Endothelial cell of umbilical vein (primary cell): ENCODE measurements at regions not wholly inside any gene's neighbourhood (a gene's known extent, or its start where the extent isn't known, plus 50 kb on each side); places are given as distances from the start of the nearest gene placed in this dataset.

Experiments
- BruUV-seq: library from RNA; stranded (reverse); fragments of 400-500 nt; replicated peaks from 2 replicates; lab custom pipeline; 2021; lab: Mats Ljungman, UMichigan
- CTCF ChIA-PET: fragments of 300-600, 350-600 bp; sonication (Branson Sonifier 250); formaldehyde crosslinking; loops from one replicate; lab custom pipeline; 2021; ENCODE audit warnings: antibody characterized with exemption, inconsistent platforms; lab: Charles Lee
- POLR2A ChIA-PET: fragments of 300-600, 350-600 bp; sonication (Branson Sonifier 250); formaldehyde crosslinking; loops from one replicate; lab custom pipeline; 2021; ENCODE audit warnings: antibody characterized with exemption, inconsistent platforms; lab: Charles Lee
- DNase-seq: peaks from one replicate; pipeline ENCODE4 v3.0.0-alpha.2; 2011; ENCODE audit warnings: low read depth, low spot score
- FAIRE-seq: peaks from 2 replicates; lab custom pipeline; 2011; peaks lifted over from hg19 to GRCh38; lab: Jason Lieb, UNC
- H2AFZ ChIP-seq: 2 replicates; pipeline ENCODE4 v1.6.0; 2012; ENCODE audit warnings: low read depth, low read length, control low read depth, inconsistent platforms
- H3K27ac ChIP-seq: 2 replicates; pipeline ENCODE4 v1.5.1; 2011; ENCODE audit warnings: low read depth, mild to moderate bottlenecking, control low read depth, low read length, moderate library complexity; ENCODE audit not compliant: insufficient read depth
- H3K27me3 ChIP-seq, 2 experiments: 2 replicates each; pipeline versions ENCODE4 v1.6.0 to v1.6.1; 2011; ENCODE audit warnings: low read length in 2 of 2, mixed read lengths in 1 of 2; ENCODE audit not compliant: control insufficient read depth in 2 of 2, insufficient read depth in 2 of 2
- H3K36me3 ChIP-seq, 2 experiments: 2 replicates in 1 of 2; 3 replicates in 1 of 2; pipeline ENCODE4 v1.5.1; 2011; ENCODE audit warnings: low read length in 2 of 2, mild to moderate bottlenecking in 1 of 2, moderate library complexity in 1 of 2; ENCODE audit not compliant: control insufficient read depth in 2 of 2, insufficient read depth in 2 of 2; ENCODE audit errors: extremely low read depth in 1 of 2
- H3K4me1 ChIP-seq: 3 replicates; pipeline ENCODE4 v1.5.1; 2011; ENCODE audit warnings: mild to moderate bottlenecking, low read length; ENCODE audit not compliant: control insufficient read depth, insufficient read depth; ENCODE audit errors: extremely low read depth
- H3K4me2 ChIP-seq: 2 replicates; pipeline ENCODE4 v1.6.1; 2011; ENCODE audit warnings: low read length, control low read depth, mixed read lengths; ENCODE audit not compliant: insufficient read depth
- H3K4me3 ChIP-seq, 3 experiments: fragments of 200-600 bp in 1 of 3; sonication (generic), shearing (Covaris generic) in 1 of 3; replicated peaks in 1 of 3; 2 replicates each; pipeline ENCODE4 v1.5.1; 2011 to 2016; ENCODE audit warnings: control low read depth in 3 of 3, low read length in 3 of 3, mild to moderate bottlenecking in 2 of 3, inconsistent platforms in 1 of 3, low read depth in 1 of 3, moderate library complexity in 1 of 3; ENCODE audit not compliant: insufficient read depth in 1 of 3
- H3K79me2 ChIP-seq: 2 replicates; pipeline ENCODE4 v1.6.0; 2012; ENCODE audit warnings: low read length, inconsistent platforms; ENCODE audit not compliant: control insufficient read depth, insufficient read depth
- H3K9ac ChIP-seq: replicated peaks from 2 replicates; pipeline ENCODE3; 2011; ENCODE audit warnings: low read length, control low read depth; ENCODE audit not compliant: insufficient read depth; ENCODE audit errors: extremely low read depth
- H3K9me1 ChIP-seq: replicated peaks from 3 replicates; pipeline ENCODE4 v1.6.0; 2011; ENCODE audit warnings: mild to moderate bottlenecking, low read length; ENCODE audit not compliant: control insufficient read depth, insufficient read depth; ENCODE audit errors: extremely low read depth
- H3K9me3 ChIP-seq: replicated peaks from 2 replicates; pipeline ENCODE4 v1.5.1; 2012; ENCODE audit warnings: low read length, inconsistent platforms; ENCODE audit not compliant: control insufficient read depth, insufficient read depth
- H4K20me1 ChIP-seq: replicated peaks from 2 replicates; pipeline ENCODE3; 2011; ENCODE audit warnings: mild to moderate bottlenecking, low read length; ENCODE audit not compliant: control insufficient read depth, insufficient read depth; ENCODE audit errors: extremely low read depth
- CTCF ChIP-seq, 2 donors: IDR thresholded peaks; 1 replicate in 1 of 2; 2 replicates in 1 of 2; pipeline ENCODE4 v1.5.1; 2011; ENCODE audit warnings: low read length in 2 of 2, mild to moderate bottlenecking in 2 of 2, moderate library complexity in 2 of 2, control low read depth in 1 of 2, inconsistent platforms in 1 of 2, low read depth in 1 of 2; ENCODE audit not compliant: insufficient read depth in 1 of 2; ENCODE audit errors: extremely low read depth in 1 of 2
- EZH2 ChIP-seq: IDR thresholded peaks from 2 replicates; pipeline ENCODE4 v1.6.1; 2012; ENCODE audit warnings: borderline replicate concordance, low read depth, mild to moderate bottlenecking, moderate library complexity, low read length, inconsistent platforms; ENCODE audit not compliant: severe bottlenecking
- FOS ChIP-seq: IDR thresholded peaks from 2 replicates; pipeline ENCODE4 v1.6.1; 2011; ENCODE audit warnings: mild to moderate bottlenecking, low read length, moderate library complexity, borderline replicate concordance; ENCODE audit not compliant: insufficient read depth
- GATA2 ChIP-seq: IDR thresholded peaks from 2 replicates; pipeline ENCODE4 v1.7.0; 2011; ENCODE audit warnings: low read depth, mild to moderate bottlenecking, moderate library complexity, mixed read lengths, low read length; ENCODE audit not compliant: insufficient read length, insufficient read depth
- JUN ChIP-seq: IDR thresholded peaks from 2 replicates; pipeline ENCODE4 v1.6.1; 2011; ENCODE audit warnings: borderline replicate concordance, low read depth; ENCODE audit not compliant: insufficient read length, insufficient read depth
- MAX ChIP-seq: IDR thresholded peaks from 2 replicates; pipeline ENCODE4 v1.6.1; 2011; ENCODE audit not compliant: insufficient read depth, insufficient read length
- MYC ChIP-seq: IDR thresholded peaks from one replicate; pipeline ENCODE4 v1.6.1; 2011; ENCODE audit warnings: mild to moderate bottlenecking, low read depth, low read length
- POLR2A ChIP-seq: IDR thresholded peaks from 2 replicates; pipeline ENCODE4 v1.6.1; 2012; ENCODE audit warnings: low read depth, mild to moderate bottlenecking, control low read depth, low read length
- POLR2AphosphoS5 ChIP-seq: IDR thresholded peaks from 2 replicates; pipeline ENCODE4 v1.6.1; 2012; ENCODE audit warnings: low read depth, mild to moderate bottlenecking, control low read depth, low read length, moderate library complexity; ENCODE audit not compliant: insufficient read depth
- dilution Hi-C: fragments of 300-500 bp; cut with MboI; formaldehyde crosslinking; loops from one replicate; pipeline ENCODE4 v1.15.0; 2019; ENCODE audit warnings: low sequenced_read_pairs; ENCODE audit not compliant: extremely low pct_ligation_motif_present
- intact Hi-C: fragments of 100-400 bp; cut with micrococcal nuclease; formaldehyde crosslinking; loops from one replicate; pipeline ENCODE4 v1.10.0; 2022

- Histone ChIP-seq H3K27ac (no peak overlapping the region), H2AFZ (no peak overlapping the region), H3K36me3 (no peaks in the 10 kb centered on the region), H3K79me2 (no peaks in the 10 kb centered on the region), H3K27me3 (peaks cover 19 to 45% of the 10 kb centered on the region in 2 experiments), H3K4me2 (no peak overlapping the region), H3K9ac (no peak overlapping the region), H3K4me1 (no peaks in the 10 kb centered on the region), H3K4me3 (no peak overlapping the region), H3K9me1 (no peaks in the 10 kb centered on the region), H4K20me1 (no peaks in the 10 kb centered on the region), H3K9me3 (no peaks in the 10 kb centered on the region)
- BruUV-seq: no TSS peak
- no peak for TF ChIP-seq CTCF (IDR thresholded peaks at IDR 0.05; ENCODE audit: extremely low read depth in 1 of 2, insufficient read depth in 1 of 2, low read depth in 1 of 2, low read length in 2 of 2)
- no peak for TF ChIP-seq MYC
- TF ChIP-seq MAX: no peak
- no peak for TF ChIP-seq POLR2A
- intact Hi-C loops (no loop called here), dilution Hi-C loops (no loop called here)
- CTCF ChIA-PET: interaction anchor here (1.5 kb wide), 1 partner anchor 165 kb away, joined by 4 read pairs; no protein-coding TSS in a partner anchor
- FAIRE-seq (no peak), DNase-seq (no peak)
- POLR2A ChIA-PET: no interaction called here
These were observed 445.7 kb downstream of the DAD1 start for GRCh38 chr14:22143363-22143762.

GRCh38 chr14:22140633-22141032, 448.4 kb downstream of the DAD1 start:
- H3K9ac ChIP-seq: no peak overlapping the region
- BruUV-seq: no TSS peak
- no peaks in the 10 kb centered on the region for H3K9me1 ChIP-seq
- H3K4me3 ChIP-seq: no peak overlapping the region
- no peaks in the 10 kb centered on the region for H3K4me1 ChIP-seq
- intact Hi-C loops (no loop called here), dilution Hi-C loops (no loop called here)
- no peak for TF ChIP-seq GATA2
- TF ChIP-seq EZH2: no peak
- no peak for TF ChIP-seq JUN
- TF ChIP-seq POLR2AphosphoS5: no peak
- no peak for TF ChIP-seq CTCF (IDR thresholded peaks at IDR 0.05; ENCODE audit: extremely low read depth in 1 of 2, insufficient read depth in 1 of 2, low read depth in 1 of 2, low read length in 2 of 2)
- TF ChIP-seq POLR2A: no peak
- TF ChIP-seq MYC: no peak
- TF ChIP-seq MAX: no peak
- no peak for TF ChIP-seq FOS
- H4K20me1 ChIP-seq: no peaks in the 10 kb centered on the region
- no peak overlapping the region for H2AFZ ChIP-seq
- ChIA-PET CTCF (no interaction called here), POLR2A (no interaction called here)
- no peak overlapping the region for H3K4me2 ChIP-seq
- no peaks in the 10 kb centered on the region for H3K9me3 ChIP-seq
- FAIRE-seq (no peak), DNase-seq (no peak)
- H3K79me2 ChIP-seq: no peaks in the 10 kb centered on the region
- H3K36me3 ChIP-seq: no peaks in the 10 kb centered on the region
- H3K27ac ChIP-seq: no peak overlapping the region
- peaks cover 16 to 43% of the 10 kb centered on the region in 2 experiments for H3K27me3 ChIP-seq
